ENCODE measurements at regions not wholly inside any gene's neighbourhood (a gene's known extent, or its start where the extent isn't known, plus 50 kb on each side); places are given as distances from the start of the nearest gene placed in this dataset.

DNA sequence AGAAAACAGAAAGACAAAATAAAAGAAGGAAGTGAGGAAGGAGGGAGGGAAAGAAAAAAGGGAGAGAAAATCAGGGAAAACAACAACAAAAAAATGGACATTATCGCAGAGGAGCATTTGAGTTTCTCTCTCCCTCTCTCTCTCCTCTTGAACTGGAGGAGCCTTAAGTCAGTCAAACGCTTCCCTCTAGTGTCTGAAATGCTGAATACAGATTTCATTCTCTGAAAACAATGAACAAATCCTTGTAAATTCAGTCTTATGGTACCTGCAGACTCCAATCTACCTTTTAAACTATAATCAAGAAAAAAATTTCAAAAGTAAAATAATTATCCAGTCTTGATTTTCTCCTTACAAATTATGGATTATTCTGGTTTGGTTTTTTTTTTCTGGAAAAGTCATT, 89.2 kb upstream of the PFKP start:
- Histone ChIP-seq H3K4me1 (ENCODE audit: control insufficient read depth, insufficient read depth, low read length) (no peaks in the 10 kb centered on the region), H3K4me3 (ENCODE audit: low read depth, low read length) (no peak overlapping the region), H3K27ac (ENCODE audit: extremely low read depth, low read depth, low read length) (no peak overlapping the region), H3K9me3 (ENCODE audit: control insufficient read depth, insufficient read depth, low read depth, low read length) (no peaks in the 10 kb centered on the region), H3K36me3 (ENCODE audit: control insufficient read depth in 2 of 2, insufficient read depth in 1 of 2, low read length in 2 of 2) (no peaks in the 10 kb centered on the region)
- TF ChIP-seq ZNF654 (tag by site-specific recombination; IDR thresholded peaks at IDR 0.05; ENCODE audit: low read depth) (peak; percentile 85), ZNF366 (tag by site-specific recombination; conservative IDR thresholded peaks at IDR 0.05) (no peak; the same call in 1 of the 2 replicates), HOXD13 (CRISPR knock-in tag; IDR thresholded peaks at IDR 0.05; ENCODE audit: borderline replicate concordance) (no peak), PRDM1 (tag by site-specific recombination; IDR thresholded peaks at IDR 0.05) (peak; percentile 39; the same call in 1 of the 2 replicates)
- TF ChIP-seq, protein P1, sequence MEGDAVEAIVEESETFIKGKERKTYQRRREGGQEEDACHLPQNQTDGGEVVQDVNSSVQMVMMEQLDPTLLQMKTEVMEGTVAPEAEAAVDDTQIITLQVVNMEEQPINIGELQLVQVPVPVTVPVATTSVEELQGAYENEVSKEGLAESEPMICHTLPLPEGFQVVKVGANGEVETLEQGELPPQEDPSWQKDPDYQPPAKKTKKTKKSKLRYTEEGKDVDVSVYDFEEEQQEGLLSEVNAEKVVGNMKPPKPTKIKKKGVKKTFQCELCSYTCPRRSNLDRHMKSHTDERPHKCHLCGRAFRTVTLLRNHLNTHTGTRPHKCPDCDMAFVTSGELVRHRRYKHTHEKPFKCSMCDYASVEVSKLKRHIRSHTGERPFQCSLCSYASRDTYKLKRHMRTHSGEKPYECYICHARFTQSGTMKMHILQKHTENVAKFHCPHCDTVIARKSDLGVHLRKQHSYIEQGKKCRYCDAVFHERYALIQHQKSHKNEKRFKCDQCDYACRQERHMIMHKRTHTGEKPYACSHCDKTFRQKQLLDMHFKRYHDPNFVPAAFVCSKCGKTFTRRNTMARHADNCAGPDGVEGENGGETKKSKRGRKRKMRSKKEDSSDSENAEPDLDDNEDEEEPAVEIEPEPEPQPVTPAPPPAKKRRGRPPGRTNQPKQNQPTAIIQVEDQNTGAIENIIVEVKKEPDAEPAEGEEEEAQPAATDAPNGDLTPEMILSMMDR (tag by site-specific recombination; IDR thresholded peaks at IDR 0.05) = peak; percentile 30; the same call in 1 of the 2 replicates
- ChIA-PET CTCF (interaction anchor here (0.6 to 2.6 kb wide), 23 partner anchors 8 to 1573 kb away, joined by 3 to 20 read pairs (median 3); no protein-coding TSS in a partner anchor), POLR2A (no interaction called here)

DNA sequence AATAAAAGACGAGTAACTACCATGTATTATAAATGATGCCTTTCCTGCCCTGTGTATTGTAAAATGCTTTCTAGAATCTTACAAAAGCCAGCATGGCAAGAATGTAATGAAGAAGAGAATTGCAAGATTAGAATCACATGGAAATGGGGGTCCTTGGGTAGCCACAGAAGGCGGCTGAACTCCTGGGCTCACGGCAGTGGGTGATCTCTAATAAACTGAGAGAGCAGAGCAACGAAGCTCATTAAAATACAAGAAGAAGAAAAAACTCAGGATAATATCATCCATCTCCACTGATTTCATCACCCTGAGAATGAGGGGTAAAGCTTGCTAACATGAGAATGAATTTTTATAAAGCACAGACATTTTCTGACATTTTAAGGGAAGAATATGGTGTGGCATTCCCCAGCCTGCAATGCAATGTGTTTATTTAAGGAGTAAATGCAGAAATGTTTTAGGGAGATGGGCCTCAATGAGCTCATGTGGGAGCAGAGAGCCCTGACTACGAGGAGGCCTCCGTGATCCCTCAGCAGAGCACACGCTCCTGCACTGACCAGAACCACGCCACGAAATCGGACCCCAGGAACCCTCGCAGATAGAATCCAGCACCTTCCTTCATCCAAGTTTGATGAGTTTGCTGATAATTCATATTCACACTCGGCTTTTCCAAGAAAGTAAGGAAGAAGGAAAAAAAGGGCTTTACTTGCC, 92.7 kb upstream of the PFKP start:
- Histone ChIP-seq H3K4me3 (ENCODE audit: low read depth, low read length) (no peak overlapping the region), H3K4me1 (ENCODE audit: control insufficient read depth, insufficient read depth, low read length) (no peaks in the 10 kb centered on the region), H3K27ac (ENCODE audit: extremely low read depth, low read depth, low read length) (no peak overlapping the region), H3K9me3 (ENCODE audit: control insufficient read depth, insufficient read depth, low read depth, low read length) (no peaks in the 10 kb centered on the region), H3K36me3 (ENCODE audit: control insufficient read depth in 2 of 2, insufficient read depth in 1 of 2, low read length in 2 of 2) (no peaks in the 10 kb centered on the region)
- CTCF ChIA-PET = no interaction called here
- TF ChIP-seq WT1 (tag by site-specific recombination; IDR thresholded peaks at IDR 0.05) (no peak), ZNF558 (tag by site-specific recombination; IDR thresholded peaks at IDR 0.05) (no peak), TRIM28 (IDR thresholded peaks at IDR 0.05; ENCODE audit: borderline replicate concordance, low read length) (no peak), SETDB1 (IDR thresholded peaks at IDR 0.05; ENCODE audit: insufficient read length, low read length) (no peak)
- TF ChIP-seq, protein P2, sequence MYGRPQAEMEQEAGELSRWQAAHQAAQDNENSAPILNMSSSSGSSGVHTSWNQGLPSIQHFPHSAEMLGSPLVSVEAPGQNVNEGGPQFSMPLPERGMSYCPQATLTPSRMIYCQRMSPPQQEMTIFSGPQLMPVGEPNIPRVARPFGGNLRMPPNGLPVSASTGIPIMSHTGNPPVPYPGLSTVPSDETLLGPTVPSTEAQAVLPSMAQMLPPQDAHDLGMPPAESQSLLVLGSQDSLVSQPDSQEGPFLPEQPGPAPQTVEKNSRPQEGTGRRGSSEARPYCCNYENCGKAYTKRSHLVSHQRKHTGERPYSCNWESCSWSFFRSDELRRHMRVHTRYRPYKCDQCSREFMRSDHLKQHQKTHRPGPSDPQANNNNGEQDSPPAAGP (tag by site-specific recombination; IDR thresholded peaks at IDR 0.05) = no peak
- TF ChIP-seq, protein P3, sequence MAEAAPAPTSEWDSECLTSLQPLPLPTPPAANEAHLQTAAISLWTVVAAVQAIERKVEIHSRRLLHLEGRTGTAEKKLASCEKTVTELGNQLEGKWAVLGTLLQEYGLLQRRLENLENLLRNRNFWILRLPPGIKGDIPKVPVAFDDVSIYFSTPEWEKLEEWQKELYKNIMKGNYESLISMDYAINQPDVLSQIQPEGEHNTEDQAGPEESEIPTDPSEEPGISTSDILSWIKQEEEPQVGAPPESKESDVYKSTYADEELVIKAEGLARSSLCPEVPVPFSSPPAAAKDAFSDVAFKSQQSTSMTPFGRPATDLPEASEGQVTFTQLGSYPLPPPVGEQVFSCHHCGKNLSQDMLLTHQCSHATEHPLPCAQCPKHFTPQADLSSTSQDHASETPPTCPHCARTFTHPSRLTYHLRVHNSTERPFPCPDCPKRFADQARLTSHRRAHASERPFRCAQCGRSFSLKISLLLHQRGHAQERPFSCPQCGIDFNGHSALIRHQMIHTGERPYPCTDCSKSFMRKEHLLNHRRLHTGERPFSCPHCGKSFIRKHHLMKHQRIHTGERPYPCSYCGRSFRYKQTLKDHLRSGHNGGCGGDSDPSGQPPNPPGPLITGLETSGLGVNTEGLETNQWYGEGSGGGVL (tag by site-specific recombination; IDR thresholded peaks at IDR 0.05) = no peak
- POLR2A ChIA-PET = no interaction called here

DNA sequence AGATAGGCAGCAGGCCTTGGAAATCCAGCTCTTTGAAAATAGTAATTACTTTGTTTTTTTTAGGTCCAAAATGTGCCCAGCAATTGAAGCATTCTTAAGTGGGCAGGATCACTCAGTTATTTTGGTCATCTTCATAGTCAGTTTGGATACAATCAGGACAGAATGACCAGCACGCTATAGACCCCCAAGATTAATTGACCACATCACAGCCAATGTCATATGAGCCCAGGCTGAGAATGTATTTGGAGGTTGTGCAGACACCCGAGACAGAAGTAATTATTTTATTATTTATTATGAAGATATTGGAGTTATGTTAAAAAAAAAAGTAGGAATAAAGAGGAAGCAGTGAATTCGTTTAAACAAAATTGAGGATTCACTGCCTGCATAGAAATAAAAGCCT, 93.3 kb upstream of the PFKP start:
- H3K27ac ChIP-seq (ENCODE audit: extremely low read depth, low read depth, low read length) = no peak overlapping the region
- ChIA-PET POLR2A (no interaction called here), CTCF (no interaction called here)
- H3K4me1 ChIP-seq (ENCODE audit: control insufficient read depth, insufficient read depth, low read length) = no peaks in the 10 kb centered on the region
- no peaks in the 10 kb centered on the region for H3K36me3 ChIP-seq (ENCODE audit: control insufficient read depth in 2 of 2, insufficient read depth in 1 of 2, low read length in 2 of 2)
- no peaks in the 10 kb centered on the region for H3K9me3 ChIP-seq (ENCODE audit: control insufficient read depth, insufficient read depth, low read depth, low read length)
- no peak overlapping the region for H3K4me3 ChIP-seq (ENCODE audit: low read depth, low read length)
- TF ChIP-seq, protein P4, sequence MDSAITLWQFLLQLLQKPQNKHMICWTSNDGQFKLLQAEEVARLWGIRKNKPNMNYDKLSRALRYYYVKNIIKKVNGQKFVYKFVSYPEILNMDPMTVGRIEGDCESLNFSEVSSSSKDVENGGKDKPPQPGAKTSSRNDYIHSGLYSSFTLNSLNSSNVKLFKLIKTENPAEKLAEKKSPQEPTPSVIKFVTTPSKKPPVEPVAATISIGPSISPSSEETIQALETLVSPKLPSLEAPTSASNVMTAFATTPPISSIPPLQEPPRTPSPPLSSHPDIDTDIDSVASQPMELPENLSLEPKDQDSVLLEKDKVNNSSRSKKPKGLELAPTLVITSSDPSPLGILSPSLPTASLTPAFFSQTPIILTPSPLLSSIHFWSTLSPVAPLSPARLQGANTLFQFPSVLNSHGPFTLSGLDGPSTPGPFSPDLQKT (IDR thresholded peaks at IDR 0.05; ENCODE audit: borderline replicate concordance, low read depth, low read length) = no peak
- TF ChIP-seq ZNF707 (tag by site-specific recombination; IDR thresholded peaks at IDR 0.05) (no peak), ZNF157 (tag by site-specific recombination; IDR thresholded peaks at IDR 0.05) (no peak), ZNF837 (tag by site-specific recombination; IDR thresholded peaks at IDR 0.05) (no peak), ZNF776 (tag by site-specific recombination; IDR thresholded peaks at IDR 0.05; ENCODE audit: borderline replicate concordance) (no peak), ZNF843 (tag by site-specific recombination; IDR thresholded peaks at IDR 0.05) (no peak), SETDB1 (IDR thresholded peaks at IDR 0.05; ENCODE audit: insufficient read length, low read length) (no peak), SP2 (tag by site-specific recombination; IDR thresholded peaks at IDR 0.05) (no peak), ZNF202 (tag by site-specific recombination; IDR thresholded peaks at IDR 0.05; ENCODE audit: borderline replicate concordance) (no peak)
- TF ChIP-seq, protein P5, sequence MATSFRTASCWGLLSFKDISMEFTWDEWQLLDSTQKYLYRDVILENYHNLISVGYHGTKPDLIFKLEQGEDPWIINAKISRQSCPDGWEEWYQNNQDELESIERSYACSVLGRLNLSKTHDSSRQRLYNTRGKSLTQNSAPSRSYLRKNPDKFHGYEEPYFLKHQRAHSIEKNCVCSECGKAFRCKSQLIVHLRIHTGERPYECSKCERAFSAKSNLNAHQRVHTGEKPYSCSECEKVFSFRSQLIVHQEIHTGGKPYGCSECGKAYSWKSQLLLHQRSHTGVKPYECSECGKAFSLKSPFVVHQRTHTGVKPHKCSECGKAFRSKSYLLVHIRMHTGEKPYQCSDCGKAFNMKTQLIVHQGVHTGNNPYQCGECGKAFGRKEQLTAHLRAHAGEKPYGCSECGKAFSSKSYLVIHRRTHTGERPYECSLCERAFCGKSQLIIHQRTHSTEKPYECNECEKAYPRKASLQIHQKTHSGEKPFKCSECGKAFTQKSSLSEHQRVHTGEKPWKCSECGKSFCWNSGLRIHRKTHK (tag by site-specific recombination; IDR thresholded peaks at IDR 0.05) = no peak
